Upper lobe of right lung (tissue), 1 donor: ENCODE measurements at regions not wholly inside any gene's neighbourhood (a gene's known extent, or its start where the extent isn't known, plus 50 kb on each side); places are given as distances from the start of the nearest gene placed in this dataset.

Experiments
- ATAC-seq: fragments of 200-7000 bp; cut with Tn5 transposase; one replicate; pipeline ENCODE4 v1.9.1; 2020; ENCODE audit warnings: mild to moderate bottlenecking, moderate library complexity
- DNase-seq: peaks from one replicate; pipeline ENCODE4 v3.0.0-alpha.2; 2020
- H3K27ac ChIP-seq: fragments of 200-600 bp; one replicate; pipeline ENCODE4 v1.8.0; 2022
- H3K27me3 ChIP-seq: fragments of 200-600 bp; one replicate; pipeline ENCODE4 v1.8.0; 2022; ENCODE audit warnings: mild to moderate bottlenecking
- H3K36me3 ChIP-seq: fragments of 200-600 bp; one replicate; pipeline ENCODE4 v1.8.0; 2022
- H3K4me1 ChIP-seq: fragments of 200-600 bp; one replicate; pipeline ENCODE4 v1.8.0; 2022
- H3K4me3 ChIP-seq: fragments of 200-600 bp; one replicate; pipeline ENCODE4 v1.8.0; 2022; ENCODE audit warnings: mild to moderate bottlenecking
- H3K9me3 ChIP-seq: fragments of 200-600 bp; one replicate; pipeline ENCODE4 v1.8.0; 2022
- intact Hi-C: fragments of 100-400 bp; cut with DNase I; formaldehyde crosslinking; loops from one replicate; pipeline ENCODE4 v1.11.0; 2022
- TF ChIP-seq, protein P1 (sequence below): fragments of 200-600 bp; IDR thresholded peaks from one replicate; pipeline ENCODE4 v1.8.0; 2022; ENCODE audit warnings: antibody characterized with exemption
- donor health status: DM: no; HTN: yes; CAD: no; lungs with severe emphysema.

DNA sequence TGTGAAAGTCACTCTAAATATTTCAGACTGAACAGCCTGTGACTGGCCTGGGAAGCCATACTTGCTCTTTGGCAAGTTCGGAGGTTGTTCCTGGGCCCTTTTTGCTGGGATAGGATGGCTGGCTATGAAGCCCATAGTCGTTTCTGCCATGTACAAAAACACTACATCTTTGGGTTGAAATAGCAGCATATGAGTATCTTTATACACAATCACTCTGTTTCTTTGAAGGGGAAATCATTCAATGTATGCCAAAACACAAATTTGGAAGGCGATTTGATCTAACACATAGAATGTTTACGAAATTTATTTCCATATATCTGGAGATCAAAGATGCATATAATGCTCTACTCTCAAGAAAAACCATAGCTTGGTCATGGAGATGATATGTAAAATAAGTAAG is 192.9 kb downstream of the SQOR start:
- no peak for ATAC-seq
- H3K4me3 ChIP-seq: no peak overlapping the region
- no peaks in the 10 kb centered on the region for H3K9me3 ChIP-seq
- H3K4me1 ChIP-seq: no peaks in the 10 kb centered on the region
- intact Hi-C loops: no loop called here
- DNase-seq: no peak
- no peaks in the 10 kb centered on the region for H3K36me3 ChIP-seq
- H3K27me3 ChIP-seq: no peaks in the 10 kb centered on the region
- H3K27ac ChIP-seq: no peak overlapping the region
- TF ChIP-seq, protein P1, sequence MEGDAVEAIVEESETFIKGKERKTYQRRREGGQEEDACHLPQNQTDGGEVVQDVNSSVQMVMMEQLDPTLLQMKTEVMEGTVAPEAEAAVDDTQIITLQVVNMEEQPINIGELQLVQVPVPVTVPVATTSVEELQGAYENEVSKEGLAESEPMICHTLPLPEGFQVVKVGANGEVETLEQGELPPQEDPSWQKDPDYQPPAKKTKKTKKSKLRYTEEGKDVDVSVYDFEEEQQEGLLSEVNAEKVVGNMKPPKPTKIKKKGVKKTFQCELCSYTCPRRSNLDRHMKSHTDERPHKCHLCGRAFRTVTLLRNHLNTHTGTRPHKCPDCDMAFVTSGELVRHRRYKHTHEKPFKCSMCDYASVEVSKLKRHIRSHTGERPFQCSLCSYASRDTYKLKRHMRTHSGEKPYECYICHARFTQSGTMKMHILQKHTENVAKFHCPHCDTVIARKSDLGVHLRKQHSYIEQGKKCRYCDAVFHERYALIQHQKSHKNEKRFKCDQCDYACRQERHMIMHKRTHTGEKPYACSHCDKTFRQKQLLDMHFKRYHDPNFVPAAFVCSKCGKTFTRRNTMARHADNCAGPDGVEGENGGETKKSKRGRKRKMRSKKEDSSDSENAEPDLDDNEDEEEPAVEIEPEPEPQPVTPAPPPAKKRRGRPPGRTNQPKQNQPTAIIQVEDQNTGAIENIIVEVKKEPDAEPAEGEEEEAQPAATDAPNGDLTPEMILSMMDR: no peak

DNA sequence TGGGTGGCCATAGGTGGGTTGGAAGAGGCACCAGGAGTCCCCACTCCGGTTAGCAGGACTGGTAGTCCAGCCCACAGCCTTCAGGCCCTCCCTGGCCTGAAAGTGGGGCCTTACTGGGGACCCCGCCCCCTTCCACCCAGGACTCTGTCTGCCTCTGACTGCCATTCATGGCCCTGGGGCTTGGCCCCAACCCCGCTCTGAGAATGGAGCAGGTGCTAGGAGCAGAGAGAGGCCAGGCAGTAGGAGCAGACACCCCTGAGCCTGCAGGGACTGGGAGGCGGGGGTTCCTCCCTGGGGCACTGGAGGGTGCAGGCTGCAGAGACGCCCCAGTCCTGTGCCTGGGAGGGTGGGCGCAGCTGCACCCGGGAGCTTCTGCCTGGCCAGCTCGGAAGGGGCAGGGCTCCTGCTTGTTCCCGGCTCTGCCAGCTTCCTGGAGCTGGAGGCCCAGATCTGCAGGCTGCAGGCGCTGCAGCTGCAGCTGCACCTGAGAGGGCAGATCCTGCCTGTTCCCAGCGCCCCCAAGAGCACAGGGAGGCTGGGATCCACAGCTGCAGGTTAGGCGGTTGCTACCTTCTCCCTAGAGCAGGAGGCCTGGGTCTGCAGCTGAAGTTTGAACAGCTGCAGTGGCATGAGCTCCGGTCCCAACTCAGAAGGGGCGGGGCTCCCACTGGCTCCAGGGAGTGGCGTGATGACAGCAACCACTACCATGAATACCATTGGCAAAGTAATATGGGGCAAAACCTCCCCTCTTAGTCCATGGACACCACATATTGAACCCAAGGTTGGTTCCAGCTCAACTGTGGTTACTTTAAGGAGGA is 194.7 kb downstream of the SQOR start:
- Histone ChIP-seq H3K27ac (no peak overlapping the region), H3K4me3 (no peak overlapping the region), H3K36me3 (no peaks in the 10 kb centered on the region), H3K27me3 (no peaks in the 10 kb centered on the region), H3K4me1 (no peaks in the 10 kb centered on the region), H3K9me3 (no peaks in the 10 kb centered on the region)
- DNase-seq (no peak), ATAC-seq (peak; percentile 22)
- TF ChIP-seq, protein P1: no peak
- intact Hi-C loops: no loop called here

DNA sequence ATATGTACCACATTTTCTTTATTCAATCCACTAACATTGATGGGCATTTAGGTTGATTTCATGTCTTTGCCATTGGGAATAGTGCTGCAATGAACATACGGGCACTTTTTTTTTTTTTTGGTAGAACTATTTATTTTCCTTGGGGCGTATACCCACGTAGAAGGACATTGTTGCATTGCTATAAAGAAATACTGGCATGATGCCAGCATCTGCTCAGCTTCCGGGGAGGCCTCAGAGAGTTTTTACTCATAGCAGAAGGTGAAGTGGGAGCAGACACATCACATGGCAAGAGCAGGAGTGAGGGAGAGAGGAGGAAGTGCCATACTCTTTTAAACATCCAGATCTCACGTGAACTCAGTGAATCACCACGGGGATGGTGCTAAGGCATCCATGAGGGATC is 197.0 kb downstream of the SQOR start:
- H3K4me3 ChIP-seq: no peak overlapping the region
- no peak overlapping the region for H3K27ac ChIP-seq
- ATAC-seq (no peak), DNase-seq (no peak)
- no peaks in the 10 kb centered on the region for H3K9me3 ChIP-seq
- no peaks in the 10 kb centered on the region for H3K4me1 ChIP-seq
- TF ChIP-seq, protein P1: no peak
- no peaks in the 10 kb centered on the region for H3K27me3 ChIP-seq
- H3K36me3 ChIP-seq: no peaks in the 10 kb centered on the region
- intact Hi-C loops: no loop called here

DNA sequence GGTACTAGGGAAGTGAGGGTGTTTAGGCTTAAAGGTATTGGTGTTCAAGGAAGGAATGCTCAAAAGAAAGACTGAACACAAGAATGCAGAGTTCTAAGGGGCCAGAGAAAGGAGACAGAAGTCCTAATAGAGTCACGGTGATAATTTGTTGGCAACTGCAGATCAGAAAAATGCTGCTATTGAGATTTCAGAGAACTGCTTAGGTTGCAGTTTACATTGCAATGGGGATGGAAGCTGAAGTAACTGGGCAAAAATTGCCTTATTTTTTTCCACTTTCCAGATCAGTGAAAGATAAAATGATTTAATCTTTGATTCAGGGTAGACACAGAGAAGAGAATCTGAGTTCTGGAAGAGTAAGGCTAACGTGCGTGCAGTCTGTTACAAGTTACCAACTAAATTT is 199.8 kb downstream of the SQOR start:
- H3K36me3 ChIP-seq: no peaks in the 10 kb centered on the region
- H3K4me3 ChIP-seq: no peak overlapping the region
- intact Hi-C loops: no loop called here
- ATAC-seq (no peak), DNase-seq (no peak)
- H3K27ac ChIP-seq: no peak overlapping the region
- H3K4me1 ChIP-seq: no peaks in the 10 kb centered on the region
- H3K9me3 ChIP-seq: no peaks in the 10 kb centered on the region
- TF ChIP-seq, protein P1: no peak
- no peaks in the 10 kb centered on the region for H3K27me3 ChIP-seq

DNA sequence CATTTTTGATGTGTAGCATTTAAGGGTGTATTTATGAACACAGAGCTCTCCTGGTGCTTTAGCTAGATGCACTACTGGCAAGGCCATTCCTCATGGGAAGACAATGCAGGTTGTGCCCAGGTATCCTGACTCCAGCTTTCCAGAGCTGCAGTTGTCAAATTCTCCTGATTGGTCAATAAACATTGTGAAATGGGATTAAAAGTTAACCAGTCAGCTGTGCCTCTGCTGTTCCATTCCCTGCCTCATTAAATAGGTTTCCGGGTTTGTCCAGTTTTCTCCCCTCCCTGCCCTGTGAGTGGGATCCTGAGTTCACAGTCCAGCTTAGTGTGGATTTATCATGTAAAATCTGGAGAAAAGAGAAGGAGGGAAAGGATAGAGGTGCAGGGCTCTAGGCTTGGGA is 207.3 kb downstream of the SQOR start:
- DNase-seq: no peak
- intact Hi-C loops: no loop called here
- H3K27me3 ChIP-seq: no peaks in the 10 kb centered on the region
- TF ChIP-seq, protein P1: no peak
- H3K36me3 ChIP-seq: no peaks in the 10 kb centered on the region
- ATAC-seq: peak; percentile 42
- no peaks in the 10 kb centered on the region for H3K4me1 ChIP-seq
- no peak overlapping the region for H3K4me3 ChIP-seq
- H3K9me3 ChIP-seq: no peaks in the 10 kb centered on the region
- H3K27ac ChIP-seq: no peak overlapping the region

DNA sequence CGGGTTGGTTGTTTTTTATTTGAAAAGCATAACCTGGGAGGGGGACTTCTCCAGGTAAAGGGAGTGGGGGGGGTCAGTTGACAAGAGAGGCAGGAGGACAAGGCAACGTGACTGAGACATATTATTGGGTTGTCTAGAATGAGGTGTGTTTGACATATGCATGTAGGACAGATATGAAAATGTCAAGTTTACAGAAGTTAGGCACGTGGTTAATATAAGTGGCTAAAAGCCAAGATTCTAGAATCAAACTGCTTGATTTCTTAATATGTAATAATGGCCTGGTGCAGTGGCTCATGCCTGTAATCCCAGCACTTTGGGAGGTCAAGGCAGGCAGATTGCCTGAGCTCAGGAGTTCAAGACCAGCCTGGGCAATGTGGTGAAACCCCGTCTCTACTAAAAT is 212.8 kb downstream of the SQOR start:
- Histone ChIP-seq H3K4me1 (no peaks in the 10 kb centered on the region), H3K27me3 (no peaks in the 10 kb centered on the region), H3K4me3 (no peak overlapping the region), H3K36me3 (no peaks in the 10 kb centered on the region), H3K9me3 (no peaks in the 10 kb centered on the region), H3K27ac (no peak overlapping the region)
- ATAC-seq: no peak
- no peak for DNase-seq
- TF ChIP-seq, protein P1: no peak
- intact Hi-C loops: no loop called here
